WTC11 (cell line): ENCODE measurements at regions not wholly inside any gene's neighbourhood (a gene's known extent, or its start where the extent isn't known, plus 50 kb on each side); places are given as distances from the start of the nearest gene placed in this dataset.

ENCODE experiments used
- ATAC-seq: fragments of 200-7000 bp; cut with Tn5 transposase; 2 replicates; pipeline ENCODE4 v1.10.0; 2021; ENCODE audit warnings: mild to moderate bottlenecking, moderate library complexity
- CTCF ChIA-PET: fragments of 300-600 bp; sonication (Branson Sonifier 250); formaldehyde crosslinking; loops from one replicate; lab custom pipeline; 2021; ENCODE audit warnings: antibody characterized with exemption; lab: Charles Lee
- POLR2A ChIA-PET: fragments of 350-600 bp; sonication (Branson Sonifier 250); formaldehyde crosslinking; loops from one replicate; lab custom pipeline; 2021; ENCODE audit warnings: antibody characterized with exemption; lab: Charles Lee
- DNase-seq: peaks from one replicate; pipeline ENCODE4 v3.0.0; 2021; ENCODE audit warnings: low spot score
- H3K27ac Mint-ChIP-seq: 2 replicates; pipeline ENCODE4 v1.8.0; 2021; ENCODE audit warnings: mixed read lengths
- H3K27me3 Mint-ChIP-seq: 2 replicates; pipeline ENCODE4 v1.8.0; 2021; ENCODE audit warnings: low read depth, mild to moderate bottlenecking, moderate library complexity, mixed read lengths
- H3K36me3 Mint-ChIP-seq: 2 replicates; pipeline ENCODE4 v1.8.0; 2021; ENCODE audit warnings: mixed read lengths
- H3K4me1 Mint-ChIP-seq: 2 replicates; pipeline ENCODE4 v1.8.0; 2022; ENCODE audit warnings: mixed read lengths
- H3K4me3 Mint-ChIP-seq: 2 replicates; pipeline ENCODE4 v1.8.0; 2021; ENCODE audit warnings: mild to moderate bottlenecking, moderate library complexity, mixed read lengths
- H3K9me3 Mint-ChIP-seq: 2 replicates; pipeline ENCODE4 v1.8.0; 2021; ENCODE audit warnings: mixed read lengths
- AFF4 ChIP-seq: sonication (generic); formaldehyde crosslinking; IDR thresholded peaks from 2 replicates; pipeline ENCODE4 v1.8.1; 2023; ENCODE audit warnings: mild to moderate bottlenecking, missing genetic modification reagents, borderline replicate concordance
- CBFB ChIP-seq: sonication (generic); formaldehyde crosslinking; IDR thresholded peaks from 2 replicates; pipeline ENCODE4 v1.8.1; 2022; ENCODE audit warnings: mild to moderate bottlenecking, low read depth, missing genetic modification reagents
- ELF4 ChIP-seq: sonication (generic); formaldehyde crosslinking; IDR thresholded peaks from 2 replicates; pipeline ENCODE4 v1.8.1; 2022; ENCODE audit warnings: low read depth, mild to moderate bottlenecking, moderate library complexity, missing genetic modification reagents
- FOXK1 ChIP-seq: sonication (generic); formaldehyde crosslinking; IDR thresholded peaks from 2 replicates; pipeline ENCODE4 v1.8.0; 2022; ENCODE audit warnings: mild to moderate bottlenecking, moderate library complexity, missing genetic modification reagents
- FOXP4 ChIP-seq: sonication (generic); formaldehyde crosslinking; IDR thresholded peaks from 2 replicates; pipeline ENCODE4 v1.8.0; 2022; ENCODE audit warnings: mild to moderate bottlenecking, missing genetic modification reagents
- GABPB1 ChIP-seq: sonication (generic); formaldehyde crosslinking; IDR thresholded peaks from 2 replicates; pipeline ENCODE4 v1.8.1; 2023; ENCODE audit warnings: mild to moderate bottlenecking, missing genetic modification reagents
- HMGA2 ChIP-seq: fragments of 250-450 bp; sonication (Bioruptor Pico); IDR thresholded peaks from 2 replicates; pipeline ENCODE4 v1.4.0; 2021; ENCODE audit warnings: mild to moderate bottlenecking, moderate library complexity
- SMAD3 ChIP-seq: sonication (generic); formaldehyde crosslinking; IDR thresholded peaks from 2 replicates; pipeline ENCODE4 v1.8.0; 2022; ENCODE audit warnings: missing genetic modification reagents, mild to moderate bottlenecking, borderline replicate concordance
- USF1 ChIP-seq: sonication (generic); formaldehyde crosslinking; IDR thresholded peaks from 2 replicates; pipeline ENCODE4 v1.8.0; 2022; ENCODE audit warnings: mild to moderate bottlenecking, missing genetic modification reagents
- ZNF138 ChIP-seq: sonication (generic); formaldehyde crosslinking; conservative IDR thresholded peaks from 2 replicates; pipeline ENCODE4 v1.8.1; 2022; ENCODE audit warnings: mild to moderate bottlenecking, moderate library complexity, missing genetic modification reagents
- ZNF532 ChIP-seq: fragments of 250-450 bp; sonication (Bioruptor Pico); IDR thresholded peaks from 2 replicates; pipeline ENCODE4 v1.9.0; 2021; ENCODE audit warnings: mild to moderate bottlenecking, borderline replicate concordance
- TF ChIP-seq, protein P1 (sequence below): fragments of 250-450 bp; sonication (Bioruptor Pico); conservative IDR thresholded peaks from 2 replicates; pipeline ENCODE4 v1.9.0; 2021; ENCODE audit warnings: mild to moderate bottlenecking

GRCh38 chr18:57975805-57976204 lies 68.2 kb upstream of the NEDD4L start (continued):
- TF ChIP-seq FOXK1 (no peak), SMAD3 (CRISPR knock-in tag) (no peak), ELF4 (CRISPR knock-in tag) (no peak), ZNF138 (no peak), AFF4 (CRISPR knock-in tag) (no peak), FOXP4 (CRISPR knock-in tag) (no peak)

- no peak for DNase-seq
- POLR2A ChIA-PET, result no interaction called here
- Mint-ChIP-seq H3K4me3 (no peak overlapping the region), H3K4me1 (peaks cover 35% of the 10 kb centered on the region)
- TF ChIP-seq FOXK1, result no peak
- TF ChIP-seq CBFB (CRISPR knock-in tag), result no peak
- no peak for TF ChIP-seq ZNF532
- no peak for TF ChIP-seq USF1 (CRISPR knock-in tag)
- TF ChIP-seq AFF4 (CRISPR knock-in tag), result no peak
- TF ChIP-seq, protein P1, sequence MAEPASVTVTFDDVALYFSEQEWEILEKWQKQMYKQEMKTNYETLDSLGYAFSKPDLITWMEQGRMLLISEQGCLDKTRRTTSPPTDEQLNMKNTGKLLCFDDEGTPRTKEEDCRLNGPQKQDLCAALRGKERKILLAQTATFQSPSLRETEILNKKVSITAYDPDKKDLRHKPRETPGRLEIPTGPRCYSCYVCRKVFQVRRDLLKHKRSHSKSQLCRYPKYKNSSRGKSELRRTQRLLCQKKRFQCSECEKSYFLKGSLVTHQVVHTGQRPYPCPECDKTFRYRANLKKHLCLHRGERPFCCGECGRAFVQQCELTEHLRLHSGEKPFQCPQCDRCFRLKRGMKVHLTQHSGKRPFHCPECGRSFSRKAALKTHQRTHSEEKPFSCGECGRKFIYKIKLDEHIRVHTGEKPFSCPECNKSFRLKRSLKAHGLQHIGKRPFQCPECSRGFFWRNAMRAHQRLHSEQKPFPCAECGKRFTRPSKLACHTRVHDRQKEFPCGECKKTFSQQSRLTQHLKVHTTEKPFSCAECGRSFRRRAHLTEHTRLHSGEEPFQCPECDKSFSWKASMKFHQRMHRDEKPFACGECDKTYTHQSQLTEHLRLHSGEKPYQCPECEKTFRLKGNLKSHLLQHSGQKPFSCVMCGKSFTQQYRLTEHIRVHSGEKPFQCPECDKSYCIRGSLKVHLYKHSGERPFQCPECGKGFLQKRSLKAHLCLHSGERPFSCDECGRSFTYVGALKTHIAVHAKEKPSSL (CRISPR knock-in tag), result no peak
- no peak for TF ChIP-seq HMGA2 (CRISPR knock-in tag)
- no peak; the same call in 1 of the 2 replicates for TF ChIP-seq GABPB1
- TF ChIP-seq, all 79 proteins: peak for 0
- Mint-ChIP-seq H3K27me3 (no peaks in the 10 kb centered on the region; the same call in 1 of the 2 replicates), H3K36me3 (no peaks in the 10 kb centered on the region), H3K9me3 (no peaks in the 10 kb centered on the region), H3K27ac (no peak overlapping the region)
- CTCF ChIA-PET, result interaction anchor here (1.1 kb wide), 1 partner anchor 16 kb away, joined by 5 read pairs; no protein-coding TSS in a partner anchor
- no peak for ATAC-seq
These were observed 69.3 kb upstream of the NEDD4L start for GRCh38 chr18:57974585-57975265.
